Kidney (tissue), 13 donors: ENCODE measurements at regions not wholly inside any gene's neighbourhood (a gene's known extent, or its start where the extent isn't known, plus 50 kb on each side); places are given as distances from the start of the nearest gene placed in this dataset.

Experiments used
- DNase-seq, 5 donors: peaks; one replicate each; pipeline ENCODE4 v3.0.0-alpha.2; 2013 to 2020
- FAIRE-seq: peaks from 2 replicates; lab custom pipeline; 2012; peaks lifted over from hg19 to GRCh38; lab: Jason Lieb, UNC
- H3K27ac ChIP-seq, 2 donors: one replicate each; pipeline ENCODE4 v1.7.0; 2013; ENCODE audit warnings: low read depth in 2 of 2, low read length in 2 of 2, inconsistent platforms in 1 of 2
- H3K27me3 ChIP-seq: one replicate; pipeline ENCODE4 v1.7.1; 2013; ENCODE audit warnings: low read length, inconsistent platforms; ENCODE audit not compliant: control insufficient read depth, insufficient read depth
- H3K36me3 ChIP-seq, 3 donors: one replicate each; pipeline versions ENCODE4 v1.7.0 to v1.7.1; 2013; ENCODE audit warnings: low read length in 3 of 3, control low read depth in 1 of 3, inconsistent platforms in 1 of 3; ENCODE audit not compliant: insufficient read depth in 3 of 3, control insufficient read depth in 2 of 3
- H3K4me1 ChIP-seq, 3 donors: one replicate each; pipeline versions ENCODE4 v1.7.0 to v1.7.1; 2013; ENCODE audit warnings: low read length in 3 of 3, inconsistent platforms in 1 of 3, low read depth in 1 of 3; ENCODE audit not compliant: control insufficient read depth in 2 of 3, insufficient read depth in 2 of 3
- H3K4me3 ChIP-seq, 3 donors: one replicate each; pipeline versions ENCODE4 v1.7.0 to v1.8.1; 2013; ENCODE audit warnings: low read length in 3 of 3, control low read depth in 1 of 3, inconsistent platforms in 1 of 3
- H3K9ac ChIP-seq, 3 donors: one replicate each; pipeline versions ENCODE4 v1.7.0 to v1.7.1; 2013; ENCODE audit warnings: low read length in 3 of 3, control low read depth in 1 of 3, inconsistent platforms in 1 of 3
- H3K9me3 ChIP-seq, 3 donors: one replicate each; pipeline versions ENCODE4 v1.7.0 to v1.7.1; 2013; ENCODE audit warnings: low read length in 3 of 3, control low read depth in 1 of 3, inconsistent platforms in 1 of 3; ENCODE audit not compliant: control insufficient read depth in 2 of 3, insufficient read depth in 1 of 3
- intact Hi-C: fragments of 100-400 bp; cut with DNase I; formaldehyde crosslinking; loops from one replicate; pipeline ENCODE4 v1.11.1; 2022
- TF ChIP-seq, protein P1 (sequence below): IDR thresholded peaks from 3 replicates; pipeline ENCODE4 v1.5.1; 2012; ENCODE audit warnings: mild to moderate bottlenecking, moderate library complexity, borderline replicate concordance; ENCODE audit not compliant: insufficient read depth; ENCODE audit errors: extremely low read depth
- donor health status: control.
- donor health status: control.
- donor health status: control.
- donor health status: control.
- donor health status: control.
- donor health status: DM: yes; HTN: yes; CAD: no.
- donor health status: Normal renal cell carcinoma (clear cell type).

DNA sequence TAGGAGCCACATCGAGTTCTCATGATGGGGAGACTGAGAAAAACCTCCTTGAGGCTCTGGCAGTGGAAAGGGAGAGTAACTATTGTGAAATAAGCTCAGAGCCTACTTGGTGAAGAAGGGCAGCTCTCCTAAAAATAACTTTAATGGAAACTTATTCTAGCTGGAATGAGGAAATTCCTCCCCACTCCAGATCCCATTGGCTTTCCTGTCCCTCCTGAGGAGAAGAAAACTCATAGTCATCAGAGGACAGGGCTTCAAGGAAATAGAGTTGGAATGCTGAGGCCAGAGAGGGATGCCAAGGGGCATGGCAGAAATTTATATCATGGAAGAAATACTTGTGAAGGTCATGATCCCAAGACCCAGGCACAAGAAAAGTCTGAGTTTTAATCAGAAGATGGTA, 70.7 kb upstream of the TAPT1 start:
- intact Hi-C loops = no loop called here
- DNase-seq (no peak), FAIRE-seq (no peak)
- H3K27me3 ChIP-seq = no peaks in the 10 kb centered on the region
- H3K4me3 ChIP-seq = no peak overlapping the region
- H3K9ac ChIP-seq = no peak overlapping the region
- no peak overlapping the region for H3K27ac ChIP-seq
- no peaks in the 10 kb centered on the region for H3K36me3 ChIP-seq
- H3K9me3 ChIP-seq = peaks cover 0 to 5% (median 0%) of the 10 kb centered on the region in 3 donors
- H3K4me1 ChIP-seq = no peaks in the 10 kb centered on the region
- TF ChIP-seq, protein P1, sequence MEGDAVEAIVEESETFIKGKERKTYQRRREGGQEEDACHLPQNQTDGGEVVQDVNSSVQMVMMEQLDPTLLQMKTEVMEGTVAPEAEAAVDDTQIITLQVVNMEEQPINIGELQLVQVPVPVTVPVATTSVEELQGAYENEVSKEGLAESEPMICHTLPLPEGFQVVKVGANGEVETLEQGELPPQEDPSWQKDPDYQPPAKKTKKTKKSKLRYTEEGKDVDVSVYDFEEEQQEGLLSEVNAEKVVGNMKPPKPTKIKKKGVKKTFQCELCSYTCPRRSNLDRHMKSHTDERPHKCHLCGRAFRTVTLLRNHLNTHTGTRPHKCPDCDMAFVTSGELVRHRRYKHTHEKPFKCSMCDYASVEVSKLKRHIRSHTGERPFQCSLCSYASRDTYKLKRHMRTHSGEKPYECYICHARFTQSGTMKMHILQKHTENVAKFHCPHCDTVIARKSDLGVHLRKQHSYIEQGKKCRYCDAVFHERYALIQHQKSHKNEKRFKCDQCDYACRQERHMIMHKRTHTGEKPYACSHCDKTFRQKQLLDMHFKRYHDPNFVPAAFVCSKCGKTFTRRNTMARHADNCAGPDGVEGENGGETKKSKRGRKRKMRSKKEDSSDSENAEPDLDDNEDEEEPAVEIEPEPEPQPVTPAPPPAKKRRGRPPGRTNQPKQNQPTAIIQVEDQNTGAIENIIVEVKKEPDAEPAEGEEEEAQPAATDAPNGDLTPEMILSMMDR = no peak

DNA sequence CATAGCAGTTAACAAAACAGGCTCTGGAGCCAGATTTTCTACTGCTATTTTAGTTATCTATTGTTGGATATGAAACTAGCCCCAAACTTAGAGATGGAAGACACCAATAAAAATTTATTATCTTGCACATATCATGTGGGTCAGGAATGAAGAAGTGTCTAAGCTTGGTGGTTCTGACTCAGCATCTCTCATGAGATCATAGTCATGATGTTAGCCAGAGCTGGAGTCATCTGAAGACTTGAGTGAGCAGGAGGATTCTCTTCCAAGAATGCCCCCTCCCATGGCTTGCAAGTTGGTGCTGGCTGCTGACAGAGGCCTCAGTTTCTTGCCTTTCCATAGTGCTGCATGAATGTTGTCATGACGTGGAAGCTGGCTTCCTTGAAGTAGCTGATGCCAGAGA, 68.2 kb upstream of the TAPT1 start:
- FAIRE-seq = no peak
- Histone ChIP-seq H3K4me1 (no peaks in the 10 kb centered on the region), H3K9me3 (peaks cover 0 to 5% (median 0%) of the 10 kb centered on the region in 3 donors), H3K9ac (no peak overlapping the region), H3K27me3 (no peaks in the 10 kb centered on the region), H3K27ac (no peak overlapping the region), H3K36me3 (no peaks in the 10 kb centered on the region), H3K4me3 (no peak overlapping the region)
- intact Hi-C loops = no loop called here
- TF ChIP-seq, protein P1 = no peak
- no peak for DNase-seq

DNA sequence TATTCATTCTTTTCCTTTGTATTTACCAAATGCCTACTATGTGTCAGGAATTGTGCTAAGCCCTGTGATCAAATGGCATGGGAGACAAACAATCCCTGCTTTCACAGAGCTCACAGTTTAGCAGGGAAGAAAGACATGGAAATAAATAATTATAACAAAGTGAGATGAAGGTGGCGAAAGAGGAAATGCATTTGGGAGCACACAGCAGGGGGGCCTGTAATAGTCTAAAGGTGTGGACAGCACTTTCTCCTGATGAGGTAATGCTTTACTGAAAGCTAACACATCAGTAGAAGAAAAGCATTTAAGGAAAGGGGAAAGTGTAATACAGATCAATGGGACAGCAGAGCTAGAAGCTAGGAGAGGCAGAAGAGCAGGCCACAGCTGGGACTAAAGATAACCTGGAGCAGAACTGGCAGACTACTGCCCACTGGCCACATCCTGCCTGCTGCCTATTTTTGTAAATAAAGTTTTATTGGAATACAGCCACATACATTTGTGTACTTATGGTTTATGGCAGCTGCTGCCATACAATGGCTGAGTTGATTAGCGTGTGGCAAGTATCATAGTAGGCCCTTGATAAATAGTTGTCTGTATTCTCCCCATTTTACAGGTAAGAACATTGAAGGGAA, 67.1 kb upstream of the TAPT1 start:
- Histone ChIP-seq H3K4me1 (no peaks in the 10 kb centered on the region), H3K27ac (no peak overlapping the region), H3K9ac (no peak overlapping the region), H3K4me3 (no peak overlapping the region), H3K9me3 (peaks cover 0 to 5% (median 0%) of the 10 kb centered on the region in 3 donors), H3K36me3 (no peaks in the 10 kb centered on the region), H3K27me3 (no peaks in the 10 kb centered on the region)
- intact Hi-C loops = no loop called here
- FAIRE-seq = no peak
- no peak for DNase-seq
- TF ChIP-seq, protein P1 = no peak

DNA sequence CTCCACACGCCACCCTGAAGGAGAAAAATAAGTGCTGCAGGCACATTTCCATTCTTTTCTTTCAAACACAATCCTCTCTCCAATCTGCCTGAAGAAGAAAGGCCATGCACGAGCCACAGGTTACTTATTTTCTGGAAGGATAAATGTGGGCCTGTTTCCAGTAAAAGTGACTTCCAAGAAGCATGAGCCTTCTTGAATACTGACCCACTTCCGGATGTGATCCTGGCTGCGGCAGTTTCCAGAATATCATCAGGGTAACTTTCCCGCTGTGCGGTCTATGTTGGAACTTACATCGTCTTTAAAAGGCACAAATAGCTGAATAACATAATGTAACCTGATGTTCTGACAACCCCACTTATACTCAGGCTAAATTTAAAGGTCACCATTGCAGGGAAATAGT, 66.3 kb upstream of the TAPT1 start:
- Histone ChIP-seq H3K4me3 (no peak overlapping the region), H3K27me3 (no peaks in the 10 kb centered on the region), H3K4me1 (no peaks in the 10 kb centered on the region), H3K9ac (no peak overlapping the region), H3K27ac (no peak overlapping the region), H3K36me3 (no peaks in the 10 kb centered on the region), H3K9me3 (peaks cover 0 to 5% (median 0%) of the 10 kb centered on the region in 3 donors)
- DNase-seq (no peak), FAIRE-seq (no peak)
- TF ChIP-seq, protein P1 = no peak
- intact Hi-C loops = no loop called here
